GM23338 (cell line): ENCODE measurements at regions not wholly inside any gene's neighbourhood (a gene's known extent, or its start where the extent isn't known, plus 50 kb on each side); places are given as distances from the start of the nearest gene placed in this dataset.

ENCODE experiments used
- ATAC-seq: fragments of 200-7000 bp; cut with Tn5 transposase; 3 replicates; pipeline ENCODE4 v1.9.1; 2020
- DNase-seq: peaks from one replicate; pipeline ENCODE4 v3.0.0-alpha.2; 2015; ENCODE audit warnings: low spot score
- H2AFZ ChIP-seq: fragments of 200-600 bp; sonication (generic); 2 replicates; pipeline ENCODE4 v1.8.0; 2016; ENCODE audit warnings: antibody characterized with exemption, mild to moderate bottlenecking, moderate library complexity
- H3F3A ChIP-seq: fragments of 200-600 bp; sonication (generic); replicated peaks from 2 replicates; pipeline ENCODE4 v1.8.0; 2017; ENCODE audit warnings: antibody characterized with exemption, mixed run types, low read depth
- H3K27ac ChIP-seq: fragments of 200-600 bp; sonication (generic); 2 replicates; pipeline ENCODE4 v1.6.1; 2016; ENCODE audit warnings: low read depth
- H3K27me3 ChIP-seq: fragments of 200-600 bp; sonication (generic); 2 replicates; pipeline ENCODE4 v1.8.0; 2016; ENCODE audit warnings: mild to moderate bottlenecking, mixed run types, moderate library complexity; ENCODE audit not compliant: insufficient read depth
- H3K36me3 ChIP-seq: fragments of 200-600 bp; sonication (generic); 2 replicates; pipeline ENCODE4 v1.8.0; 2016; ENCODE audit warnings: mild to moderate bottlenecking; ENCODE audit not compliant: insufficient read depth
- H3K4me1 ChIP-seq: fragments of 200-600 bp; sonication (generic); 2 replicates; pipeline ENCODE4 v1.8.0; 2016; ENCODE audit warnings: mild to moderate bottlenecking, moderate library complexity; ENCODE audit not compliant: insufficient read depth
- H3K4me2 ChIP-seq: fragments of 200-600 bp; sonication (generic); 2 replicates; pipeline ENCODE4 v1.7.1; 2017; ENCODE audit warnings: mixed run types
- H3K4me3 ChIP-seq: fragments of 200-600 bp; sonication (generic); 2 replicates; pipeline ENCODE4 v1.6.1; 2016; ENCODE audit warnings: mixed run types
- H3K79me2 ChIP-seq: fragments of 200-600 bp; sonication (generic); replicated peaks from 2 replicates; pipeline ENCODE4 v1.8.0; 2017; ENCODE audit warnings: mild to moderate bottlenecking; ENCODE audit not compliant: insufficient read depth
- H3K9me2 ChIP-seq: fragments of 200-600 bp; sonication (generic); 2 replicates; pipeline ENCODE4 v1.8.0; 2017; ENCODE audit not compliant: insufficient read depth
- H4K20me1 ChIP-seq: fragments of 200-600 bp; sonication (generic); replicated peaks from 2 replicates; pipeline ENCODE4 v1.8.0; 2017; ENCODE audit warnings: mild to moderate bottlenecking; ENCODE audit not compliant: insufficient read depth
- H3K27ac Mint-ChIP-seq: 2 replicates; pipeline ENCODE4 v1.8.0; 2020; ENCODE audit warnings: inconsistent platforms, mild to moderate bottlenecking, moderate library complexity, mixed read lengths
- H3K27me3 Mint-ChIP-seq: 3 replicates; pipeline ENCODE4 v1.8.0; 2022; ENCODE audit warnings: low read depth, mild to moderate bottlenecking, moderate library complexity, mixed read lengths, inconsistent platforms; ENCODE audit not compliant: insufficient read depth, poor library complexity
- H3K36me3 Mint-ChIP-seq: 3 replicates; pipeline ENCODE4 v1.8.0; 2021; ENCODE audit warnings: low read depth, mild to moderate bottlenecking, inconsistent platforms, moderate library complexity, mixed read lengths
- H3K4me1 Mint-ChIP-seq: 3 replicates; pipeline ENCODE4 v1.8.0; 2020; ENCODE audit warnings: mild to moderate bottlenecking, inconsistent platforms, mixed read lengths
- H3K4me3 Mint-ChIP-seq: 3 replicates; pipeline ENCODE4 v1.8.0; 2021; ENCODE audit warnings: moderate library complexity, mild to moderate bottlenecking, inconsistent platforms, mixed read lengths
- H3K9me3 Mint-ChIP-seq: 3 replicates; pipeline ENCODE4 v1.8.0; 2020; ENCODE audit warnings: moderate library complexity, mild to moderate bottlenecking, inconsistent platforms, mixed read lengths
- CREB1 ChIP-seq: fragments of 250-450 bp; sonication (Bioruptor Pico); IDR thresholded peaks from 2 replicates; pipeline ENCODE4 v1.5.0; 2020; ENCODE audit warnings: low read depth, mild to moderate bottlenecking, moderate library complexity
- CTCF ChIP-seq, 2 experiments: fragments of 200-600 bp in 1 of 2; sonication (generic) in 1 of 2; conservative IDR thresholded peaks; 2 replicates each; pipeline versions ENCODE4 v1.5.1 to v1.6.1; 2016 to 2017; ENCODE audit warnings: antibody characterized with exemption in 2 of 2, low read depth in 2 of 2, mild to moderate bottlenecking in 2 of 2, moderate library complexity in 1 of 2
- EZH2 ChIP-seq: fragments of 200-600 bp; sonication (generic); IDR thresholded peaks from one replicate; pipeline ENCODE4 v1.8.0; 2017; ENCODE audit warnings: antibody characterized with exemption, mild to moderate bottlenecking, low read depth; ENCODE audit not compliant: unreplicated experiment
- EZH2phosphoT487 ChIP-seq: fragments of 200-600 bp; sonication (generic); IDR thresholded peaks from one replicate; pipeline ENCODE4 v1.8.1; 2018; ENCODE audit warnings: antibody characterized with exemption; ENCODE audit not compliant: unreplicated experiment
- JUNB ChIP-seq: IDR thresholded peaks from one replicate; pipeline ENCODE4 v1.6.1; 2016; ENCODE audit warnings: antibody characterized with exemption; ENCODE audit not compliant: unreplicated experiment
- NANOG ChIP-seq: IDR thresholded peaks from 2 replicates; pipeline ENCODE4 v1.6.1; 2016; ENCODE audit warnings: antibody characterized with exemption, borderline replicate concordance
- POLR2AphosphoS5 ChIP-seq: IDR thresholded peaks from 2 replicates; pipeline ENCODE4 v1.6.1; 2016; ENCODE audit warnings: antibody characterized with exemption, low read depth
- STAT1 ChIP-seq: IDR thresholded peaks from one replicate; pipeline ENCODE4 v1.6.1; 2016; ENCODE audit warnings: antibody characterized with exemption; ENCODE audit not compliant: unreplicated experiment
- ZNF114 ChIP-seq: fragments of 250-450 bp; sonication (Bioruptor Pico); IDR thresholded peaks from 2 replicates; pipeline ENCODE4 v1.5.0; 2020; ENCODE audit warnings: mild to moderate bottlenecking, moderate library complexity
- ZNF331 ChIP-seq: fragments of 250-450 bp; sonication (Bioruptor Pico); IDR thresholded peaks from 2 replicates; pipeline ENCODE4 v1.5.0; 2020; ENCODE audit warnings: low read depth, mild to moderate bottlenecking, moderate library complexity
- TF ChIP-seq, protein P1 (sequence below): IDR thresholded peaks from 2 replicates; pipeline ENCODE4 v1.6.1; 2016; ENCODE audit warnings: antibody characterized with exemption
- TF ChIP-seq, protein P2 (sequence below): fragments of 250-450 bp; sonication (Bioruptor Pico); IDR thresholded peaks from 2 replicates; pipeline ENCODE4 v1.5.0; 2020; ENCODE audit warnings: mild to moderate bottlenecking, moderate library complexity
- TF ChIP-seq, protein P3 (sequence below): IDR thresholded peaks from one replicate; pipeline ENCODE4 v1.6.1; 2018; ENCODE audit warnings: antibody characterized with exemption; ENCODE audit not compliant: unreplicated experiment

DNA sequence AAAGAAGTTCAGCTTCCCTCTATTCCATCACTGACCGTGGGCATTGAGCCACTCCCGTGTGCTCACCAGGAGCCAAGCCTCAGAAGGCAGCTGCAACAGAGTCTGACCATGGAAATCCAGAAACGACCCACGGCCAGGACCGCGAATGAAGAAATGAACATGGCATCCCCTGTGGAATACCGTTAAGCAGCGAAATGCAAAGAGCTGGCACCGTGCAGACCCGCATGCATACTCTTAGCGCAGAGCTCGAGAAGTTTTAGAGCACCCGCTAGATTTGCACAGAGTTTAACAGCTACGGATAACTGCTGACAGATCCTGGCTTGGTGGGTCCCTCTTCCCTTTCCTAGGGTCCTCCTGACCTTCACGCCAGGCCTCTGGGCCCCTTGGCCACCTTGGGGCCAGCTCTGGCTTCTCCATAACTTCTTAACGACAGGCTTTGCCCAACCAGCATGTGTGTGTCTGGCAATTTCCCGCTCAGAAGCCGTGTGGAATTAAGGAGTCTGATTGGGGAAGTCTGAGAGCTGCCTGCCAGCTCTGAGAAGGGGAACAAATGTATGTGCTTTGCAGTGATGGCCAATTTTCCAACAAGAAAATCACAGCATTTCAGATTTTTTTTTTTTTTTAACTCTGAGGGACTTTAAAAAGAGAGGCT lies 75.3 kb upstream of the COL5A1 start:
- Mint-ChIP-seq H3K27me3 (no peaks in the 10 kb centered on the region), H3K9me3 (peaks cover 18% of the 10 kb centered on the region), H3K4me3 (no peak overlapping the region), H3K36me3 (no peaks in the 10 kb centered on the region; the same call in 2 of the 3 replicates), H3K4me1 (no peaks in the 10 kb centered on the region), H3K27ac (no peak overlapping the region)
- Histone ChIP-seq H4K20me1 (no peaks in the 10 kb centered on the region), H3K4me2 (no peak overlapping the region), H3K27me3 (no peaks in the 10 kb centered on the region), H2AFZ (no peak overlapping the region), H3K9me2 (0 out of 2 replicates have a peak, but pooled peaks cover 8% of the 10 kb centered on the region), H3K79me2 (no peaks in the 10 kb centered on the region), H3K36me3 (no peaks in the 10 kb centered on the region), H3K4me3 (no peak overlapping the region), H3K4me1 (no peaks in the 10 kb centered on the region), H3F3A (no peaks in the 10 kb centered on the region), H3K27ac (no peak overlapping the region)
- TF ChIP-seq POLR2AphosphoS5 = no peak
- TF ChIP-seq EZH2 = no peak
- TF ChIP-seq ZNF114 = no peak
- TF ChIP-seq EZH2phosphoT487 = no peak
- TF ChIP-seq STAT1 = no peak
- no peak for TF ChIP-seq CREB1 (CRISPR knock-in tag)
- TF ChIP-seq, protein P1, sequence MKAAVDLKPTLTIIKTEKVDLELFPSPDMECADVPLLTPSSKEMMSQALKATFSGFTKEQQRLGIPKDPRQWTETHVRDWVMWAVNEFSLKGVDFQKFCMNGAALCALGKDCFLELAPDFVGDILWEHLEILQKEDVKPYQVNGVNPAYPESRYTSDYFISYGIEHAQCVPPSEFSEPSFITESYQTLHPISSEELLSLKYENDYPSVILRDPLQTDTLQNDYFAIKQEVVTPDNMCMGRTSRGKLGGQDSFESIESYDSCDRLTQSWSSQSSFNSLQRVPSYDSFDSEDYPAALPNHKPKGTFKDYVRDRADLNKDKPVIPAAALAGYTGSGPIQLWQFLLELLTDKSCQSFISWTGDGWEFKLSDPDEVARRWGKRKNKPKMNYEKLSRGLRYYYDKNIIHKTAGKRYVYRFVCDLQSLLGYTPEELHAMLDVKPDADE = no peak
- no peak for TF ChIP-seq CTCF (conservative IDR thresholded peaks at IDR 0.05; ENCODE audit: low read depth in 2 of 2)
- TF ChIP-seq JUNB = no peak
- TF ChIP-seq, protein P2, sequence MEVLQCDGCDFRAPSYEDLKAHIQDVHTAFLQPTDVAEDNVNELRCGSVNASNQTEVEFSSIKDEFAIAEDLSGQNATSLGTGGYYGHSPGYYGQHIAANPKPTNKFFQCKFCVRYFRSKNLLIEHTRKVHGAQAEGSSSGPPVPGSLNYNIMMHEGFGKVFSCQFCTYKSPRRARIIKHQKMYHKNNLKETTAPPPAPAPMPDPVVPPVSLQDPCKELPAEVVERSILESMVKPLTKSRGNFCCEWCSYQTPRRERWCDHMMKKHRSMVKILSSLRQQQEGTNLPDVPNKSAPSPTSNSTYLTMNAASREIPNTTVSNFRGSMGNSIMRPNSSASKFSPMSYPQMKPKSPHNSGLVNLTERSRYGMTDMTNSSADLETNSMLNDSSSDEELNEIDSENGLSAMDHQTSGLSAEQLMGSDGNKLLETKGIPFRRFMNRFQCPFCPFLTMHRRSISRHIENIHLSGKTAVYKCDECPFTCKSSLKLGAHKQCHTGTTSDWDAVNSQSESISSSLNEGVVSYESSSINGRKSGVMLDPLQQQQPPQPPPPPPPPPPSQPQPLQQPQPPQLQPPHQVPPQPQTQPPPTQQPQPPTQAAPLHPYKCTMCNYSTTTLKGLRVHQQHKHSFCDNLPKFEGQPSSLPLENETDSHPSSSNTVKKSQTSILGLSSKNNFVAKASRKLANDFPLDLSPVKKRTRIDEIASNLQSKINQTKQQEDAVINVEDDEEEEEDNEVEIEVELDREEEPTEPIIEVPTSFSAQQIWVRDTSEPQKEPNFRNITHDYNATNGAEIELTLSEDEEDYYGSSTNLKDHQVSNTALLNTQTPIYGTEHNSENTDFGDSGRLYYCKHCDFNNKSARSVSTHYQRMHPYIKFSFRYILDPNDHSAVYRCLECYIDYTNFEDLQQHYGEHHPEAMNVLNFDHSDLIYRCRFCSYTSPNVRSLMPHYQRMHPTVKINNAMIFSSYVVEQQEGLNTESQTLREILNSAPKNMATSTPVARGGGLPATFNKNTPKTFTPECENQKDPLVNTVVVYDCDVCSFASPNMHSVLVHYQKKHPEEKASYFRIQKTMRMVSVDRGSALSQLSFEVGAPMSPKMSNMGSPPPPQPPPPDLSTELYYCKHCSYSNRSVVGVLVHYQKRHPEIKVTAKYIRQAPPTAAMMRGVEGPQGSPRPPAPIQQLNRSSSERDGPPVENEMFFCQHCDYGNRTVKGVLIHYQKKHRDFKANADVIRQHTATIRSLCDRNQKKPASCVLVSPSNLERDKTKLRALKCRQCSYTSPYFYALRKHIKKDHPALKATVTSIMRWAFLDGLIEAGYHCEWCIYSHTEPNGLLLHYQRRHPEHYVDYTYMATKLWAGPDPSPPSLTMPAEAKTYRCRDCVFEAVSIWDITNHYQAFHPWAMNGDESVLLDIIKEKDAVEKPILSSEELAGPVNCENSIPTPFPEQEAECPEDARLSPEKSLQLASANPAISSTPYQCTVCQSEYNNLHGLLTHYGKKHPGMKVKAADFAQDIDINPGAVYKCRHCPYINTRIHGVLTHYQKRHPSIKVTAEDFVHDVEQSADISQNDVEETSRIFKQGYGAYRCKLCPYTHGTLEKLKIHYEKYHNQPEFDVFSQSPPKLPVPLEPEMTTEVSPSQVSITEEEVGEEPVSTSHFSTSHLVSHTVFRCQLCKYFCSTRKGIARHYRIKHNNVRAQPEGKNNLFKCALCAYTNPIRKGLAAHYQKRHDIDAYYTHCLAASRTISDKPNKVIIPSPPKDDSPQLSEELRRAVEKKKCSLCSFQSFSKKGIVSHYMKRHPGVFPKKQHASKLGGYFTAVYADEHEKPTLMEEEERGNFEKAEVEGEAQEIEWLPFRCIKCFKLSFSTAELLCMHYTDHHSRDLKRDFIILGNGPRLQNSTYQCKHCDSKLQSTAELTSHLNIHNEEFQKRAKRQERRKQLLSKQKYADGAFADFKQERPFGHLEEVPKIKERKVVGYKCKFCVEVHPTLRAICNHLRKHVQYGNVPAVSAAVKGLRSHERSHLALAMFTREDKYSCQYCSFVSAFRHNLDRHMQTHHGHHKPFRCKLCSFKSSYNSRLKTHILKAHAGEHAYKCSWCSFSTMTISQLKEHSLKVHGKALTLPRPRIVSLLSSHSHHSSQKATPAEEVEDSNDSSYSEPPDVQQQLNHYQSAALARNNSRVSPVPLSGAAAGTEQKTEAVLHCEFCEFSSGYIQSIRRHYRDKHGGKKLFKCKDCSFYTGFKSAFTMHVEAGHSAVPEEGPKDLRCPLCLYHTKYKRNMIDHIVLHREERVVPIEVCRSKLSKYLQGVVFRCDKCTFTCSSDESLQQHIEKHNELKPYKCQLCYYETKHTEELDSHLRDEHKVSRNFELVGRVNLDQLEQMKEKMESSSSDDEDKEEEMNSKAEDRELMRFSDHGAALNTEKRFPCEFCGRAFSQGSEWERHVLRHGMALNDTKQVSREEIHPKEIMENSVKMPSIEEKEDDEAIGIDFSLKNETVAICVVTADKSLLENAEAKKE (CRISPR knock-in tag) = no peak
- no peak for TF ChIP-seq ZNF331 (CRISPR knock-in tag)
- no peak for TF ChIP-seq NANOG
- TF ChIP-seq, protein P3, sequence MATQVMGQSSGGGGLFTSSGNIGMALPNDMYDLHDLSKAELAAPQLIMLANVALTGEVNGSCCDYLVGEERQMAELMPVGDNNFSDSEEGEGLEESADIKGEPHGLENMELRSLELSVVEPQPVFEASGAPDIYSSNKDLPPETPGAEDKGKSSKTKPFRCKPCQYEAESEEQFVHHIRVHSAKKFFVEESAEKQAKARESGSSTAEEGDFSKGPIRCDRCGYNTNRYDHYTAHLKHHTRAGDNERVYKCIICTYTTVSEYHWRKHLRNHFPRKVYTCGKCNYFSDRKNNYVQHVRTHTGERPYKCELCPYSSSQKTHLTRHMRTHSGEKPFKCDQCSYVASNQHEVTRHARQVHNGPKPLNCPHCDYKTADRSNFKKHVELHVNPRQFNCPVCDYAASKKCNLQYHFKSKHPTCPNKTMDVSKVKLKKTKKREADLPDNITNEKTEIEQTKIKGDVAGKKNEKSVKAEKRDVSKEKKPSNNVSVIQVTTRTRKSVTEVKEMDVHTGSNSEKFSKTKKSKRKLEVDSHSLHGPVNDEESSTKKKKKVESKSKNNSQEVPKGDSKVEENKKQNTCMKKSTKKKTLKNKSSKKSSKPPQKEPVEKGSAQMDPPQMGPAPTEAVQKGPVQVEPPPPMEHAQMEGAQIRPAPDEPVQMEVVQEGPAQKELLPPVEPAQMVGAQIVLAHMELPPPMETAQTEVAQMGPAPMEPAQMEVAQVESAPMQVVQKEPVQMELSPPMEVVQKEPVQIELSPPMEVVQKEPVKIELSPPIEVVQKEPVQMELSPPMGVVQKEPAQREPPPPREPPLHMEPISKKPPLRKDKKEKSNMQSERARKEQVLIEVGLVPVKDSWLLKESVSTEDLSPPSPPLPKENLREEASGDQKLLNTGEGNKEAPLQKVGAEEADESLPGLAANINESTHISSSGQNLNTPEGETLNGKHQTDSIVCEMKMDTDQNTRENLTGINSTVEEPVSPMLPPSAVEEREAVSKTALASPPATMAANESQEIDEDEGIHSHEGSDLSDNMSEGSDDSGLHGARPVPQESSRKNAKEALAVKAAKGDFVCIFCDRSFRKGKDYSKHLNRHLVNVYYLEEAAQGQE = no peak
- no peak for ATAC-seq
- DNase-seq = no peak
